ENCODE measurements at regions not wholly inside any gene's neighbourhood (a gene's known extent, or its start where the extent isn't known, plus 50 kb on each side); places are given as distances from the start of the nearest gene placed in this dataset.

GRCh38 chr13:40403509-40404241 lies 262.8 kb downstream of the FOXO1 start:
- DNase-seq (ENCODE audit: extremely low spot score): no peak
- ChIA-PET POLR2A (no interaction called here), CTCF (no interaction called here)
- TF ChIP-seq ZNF384 (IDR thresholded peaks at IDR 0.05): no peak

GRCh38 chr13:40404407-40404806 lies 262.0 kb downstream of the FOXO1 start:
- TF ChIP-seq FOXK2 (IDR thresholded peaks at IDR 0.05) (no peak), FOXA1 (IDR thresholded peaks at IDR 0.05) (no peak), BHLHE40 (IDR thresholded peaks at IDR 0.05; ENCODE audit: borderline replicate concordance) (no peak), ELF4 (IDR thresholded peaks at IDR 0.05) (no peak), HDGF (IDR thresholded peaks at IDR 0.05; ENCODE audit: borderline replicate concordance) (no peak), SP1 (IDR thresholded peaks at IDR 0.05) (no peak), SUZ12 (IDR thresholded peaks at IDR 0.05) (no peak), NFRKB (IDR thresholded peaks at IDR 0.05) (no peak), PKNOX1 (IDR thresholded peaks at IDR 0.05) (no peak), FOXM1 (IDR thresholded peaks at IDR 0.05; ENCODE audit: borderline replicate concordance) (no peak), ZNF384 (IDR thresholded peaks at IDR 0.05) (no peak), ARNT (IDR thresholded peaks at IDR 0.05) (no peak), TARDBP (IDR thresholded peaks at IDR 0.05) (no peak), LEF1 (IDR thresholded peaks at IDR 0.05; ENCODE audit: borderline replicate concordance) (no peak), L3MBTL2 (conservative IDR thresholded peaks at IDR 0.05) (no peak)
- ChIA-PET POLR2A (no interaction called here), CTCF (interaction anchor here (1.2 kb wide), 1 partner anchor 18 kb away, joined by 3 read pairs; no protein-coding TSS in a partner anchor)
- DNase-seq (ENCODE audit: extremely low spot score): no peak

GRCh38 chr13:40404967-40405716 lies 261.3 kb downstream of the FOXO1 start:
- ChIA-PET POLR2A (no interaction called here), CTCF (interaction anchor here (1.2 kb wide), 1 partner anchor 17 kb away, joined by 3 read pairs; no protein-coding TSS in a partner anchor)
- no peak for DNase-seq (ENCODE audit: extremely low spot score)
- TF ChIP-seq PKNOX1 (IDR thresholded peaks at IDR 0.05): no peak
- no peak for TF ChIP-seq NFRKB (IDR thresholded peaks at IDR 0.05)
- TF ChIP-seq ZNF384 (IDR thresholded peaks at IDR 0.05): no peak
- TF ChIP-seq ELF4 (IDR thresholded peaks at IDR 0.05): no peak
- no peak for TF ChIP-seq CTBP1 (IDR thresholded peaks at IDR 0.05; ENCODE audit: borderline replicate concordance)
- no peak for TF ChIP-seq LEF1 (IDR thresholded peaks at IDR 0.05; ENCODE audit: borderline replicate concordance)
- TF ChIP-seq ARNT (IDR thresholded peaks at IDR 0.05): no peak
- no peak for TF ChIP-seq L3MBTL2 (conservative IDR thresholded peaks at IDR 0.05)
- no peak for TF ChIP-seq TARDBP (IDR thresholded peaks at IDR 0.05)
- no peak for TF ChIP-seq FOXK2 (IDR thresholded peaks at IDR 0.05)
- no peak for TF ChIP-seq SP1 (IDR thresholded peaks at IDR 0.05)
- TF ChIP-seq HDGF (IDR thresholded peaks at IDR 0.05; ENCODE audit: borderline replicate concordance): no peak
- TF ChIP-seq FOXA1 (IDR thresholded peaks at IDR 0.05): no peak
- TF ChIP-seq FOXM1 (IDR thresholded peaks at IDR 0.05; ENCODE audit: borderline replicate concordance): no peak
- no peak for TF ChIP-seq SUZ12 (IDR thresholded peaks at IDR 0.05)
- no peak for TF ChIP-seq BHLHE40 (IDR thresholded peaks at IDR 0.05; ENCODE audit: borderline replicate concordance)

- TF ChIP-seq NFRKB (IDR thresholded peaks at IDR 0.05): no peak
- TF ChIP-seq TARDBP (IDR thresholded peaks at IDR 0.05): no peak
- TF ChIP-seq L3MBTL2 (conservative IDR thresholded peaks at IDR 0.05): no peak
- no peak for TF ChIP-seq ZNF384 (IDR thresholded peaks at IDR 0.05)
- TF ChIP-seq FOXA1 (IDR thresholded peaks at IDR 0.05): no peak
- TF ChIP-seq ELF4 (IDR thresholded peaks at IDR 0.05): no peak
- no peak for TF ChIP-seq ARNT (IDR thresholded peaks at IDR 0.05)
- ChIA-PET POLR2A (no interaction called here), CTCF (no interaction called here)
- no peak for DNase-seq (ENCODE audit: extremely low spot score)
These were observed 259.9 kb downstream of the FOXO1 start for GRCh38 chr13:40406405-40407120.

GRCh38 chr13:40407567-40407966 lies 258.9 kb downstream of the FOXO1 start:
- TF ChIP-seq ZNF384 (IDR thresholded peaks at IDR 0.05) (no peak), ELF4 (IDR thresholded peaks at IDR 0.05) (no peak), HDGF (IDR thresholded peaks at IDR 0.05; ENCODE audit: borderline replicate concordance) (no peak), ARNT (IDR thresholded peaks at IDR 0.05) (no peak), LEF1 (IDR thresholded peaks at IDR 0.05; ENCODE audit: borderline replicate concordance) (no peak)
- ChIA-PET CTCF (no interaction called here), POLR2A (no interaction called here)
- DNase-seq (ENCODE audit: extremely low spot score): no peak

GRCh38 chr13:40408602-40409001 lies 257.8 kb downstream of the FOXO1 start:
- TF ChIP-seq NFRKB (IDR thresholded peaks at IDR 0.05) (no peak), SUZ12 (IDR thresholded peaks at IDR 0.05) (no peak), SP1 (IDR thresholded peaks at IDR 0.05) (no peak), TARDBP (IDR thresholded peaks at IDR 0.05) (no peak), ARNT (IDR thresholded peaks at IDR 0.05) (no peak), FOXM1 (IDR thresholded peaks at IDR 0.05; ENCODE audit: borderline replicate concordance) (no peak), PKNOX1 (IDR thresholded peaks at IDR 0.05) (no peak), ZNF384 (IDR thresholded peaks at IDR 0.05) (no peak), L3MBTL2 (conservative IDR thresholded peaks at IDR 0.05) (no peak), HDGF (IDR thresholded peaks at IDR 0.05; ENCODE audit: borderline replicate concordance) (no peak)
- DNase-seq (ENCODE audit: extremely low spot score): no peak
- POLR2A ChIA-PET: no interaction called here
- CTCF ChIA-PET: interaction anchor here (0.7 kb wide), 1 partner anchor 471 kb away, joined by 5 read pairs; no protein-coding TSS in a partner anchor
